H1 (cell line): ENCODE measurements at regions not wholly inside any gene's neighbourhood (a gene's known extent, or its start where the extent isn't known, plus 50 kb on each side); places are given as distances from the start of the nearest gene placed in this dataset.
A peak's percentile ranks its signal among the peaks of the same experiment; 100 is the strongest.

Source experiments
- CTCF ChIA-PET: fragments of 300-600 bp; sonication (Branson Sonifier 250); formaldehyde crosslinking; loops from one replicate; lab custom pipeline; 2021; ENCODE audit not compliant: partially characterized antibody; lab: Charles Lee
- POLR2A ChIA-PET: fragments of 300-600 bp; sonication (Branson Sonifier 250); formaldehyde crosslinking; loops from one replicate; lab custom pipeline; 2021; ENCODE audit warnings: inconsistent platforms; ENCODE audit not compliant: partially characterized antibody; lab: Charles Lee
- DNase-seq, 2 experiments: peaks; one replicate each; pipeline versions ENCODE4 v3.0.0 to v3.0.0-alpha.2; 2010 to 2022; ENCODE audit warnings: low spot score in 2 of 2, low read depth in 1 of 2, mixed read lengths in 1 of 2
- FAIRE-seq: peaks from 2 replicates; lab custom pipeline; 2011; peaks lifted over from hg19 to GRCh38; lab: Jason Lieb, UNC
- H2AFZ ChIP-seq: 2 replicates; pipeline ENCODE4 v1.8.1; 2012; ENCODE audit warnings: low read length, inconsistent platforms
- H2AK5ac ChIP-seq: 2 replicates; pipeline ENCODE4 v1.6.1; 2013; ENCODE audit warnings: low read depth, low read length
- H2BK120ac ChIP-seq: replicated peaks from 2 replicates; pipeline ENCODE3; 2013; ENCODE audit warnings: low read depth, low read length, inconsistent platforms
- H2BK12ac ChIP-seq: 2 replicates; pipeline ENCODE4 v1.6.1; 2013; ENCODE audit warnings: low read depth, low read length
- H2BK15ac ChIP-seq: 2 replicates; pipeline ENCODE4 v1.6.1; 2013; ENCODE audit warnings: low read length
- H2BK20ac ChIP-seq: 2 replicates; pipeline ENCODE4 v1.6.1; 2013; ENCODE audit warnings: low read length
- H2BK5ac ChIP-seq: 2 replicates; pipeline ENCODE4 v1.6.1; 2013; ENCODE audit warnings: low read depth, low read length
- H3K14ac ChIP-seq: 2 replicates; pipeline ENCODE4 v1.6.1; 2013; ENCODE audit warnings: inconsistent platforms; ENCODE audit not compliant: insufficient read length
- H3K18ac ChIP-seq: 2 replicates; pipeline ENCODE4 v1.6.1; 2013; ENCODE audit warnings: low read length; ENCODE audit errors: extremely low read depth
- H3K23ac ChIP-seq: 2 replicates; pipeline ENCODE4 v1.6.1; 2013; ENCODE audit warnings: inconsistent platforms; ENCODE audit not compliant: insufficient read length
- H3K23me2 ChIP-seq: 2 replicates; pipeline ENCODE4 v1.6.1; 2013; ENCODE audit warnings: low read depth, low read length
- H3K27ac ChIP-seq: 2 replicates; pipeline ENCODE4 v1.6.1; 2011; ENCODE audit warnings: low read depth, low read length, inconsistent platforms
- H3K27me3 ChIP-seq, 4 experiments: replicated peaks in 1 of 4; 1 replicate in 1 of 4; 2 replicates in 3 of 4; pipeline versions ENCODE4 v1.6.1 to v1.8.1; 2011 to 2013; ENCODE audit warnings: low read length in 3 of 4, mild to moderate bottlenecking in 3 of 4, inconsistent platforms in 2 of 4, mixed read lengths in 2 of 4, moderate library complexity in 1 of 4; ENCODE audit not compliant: control insufficient read depth in 3 of 4, insufficient read depth in 3 of 4; ENCODE audit errors: extremely low read depth in 1 of 4
- H3K36me3 ChIP-seq, 4 experiments: 2 replicates each; pipeline versions ENCODE4 v1.6.1 to v1.8.1; 2011 to 2013; ENCODE audit warnings: mild to moderate bottlenecking in 4 of 4, low read length in 3 of 4, moderate library complexity in 2 of 4, control low read depth in 1 of 4, inconsistent platforms in 1 of 4; ENCODE audit not compliant: insufficient read depth in 4 of 4, control insufficient read depth in 2 of 4
- H3K4ac ChIP-seq: replicated peaks from 2 replicates; pipeline ENCODE3; 2013; ENCODE audit warnings: low read length, low read depth, mixed read lengths, inconsistent platforms; ENCODE audit not compliant: insufficient read length
- H3K4me1 ChIP-seq, 4 experiments: replicated peaks in 1 of 4; 1 replicate in 1 of 4; 2 replicates in 3 of 4; pipeline versions ENCODE4 v1.6.1 to v1.8.1; 2011 to 2013; ENCODE audit warnings: low read length in 3 of 4, inconsistent platforms in 2 of 4, mixed read lengths in 1 of 4; ENCODE audit not compliant: insufficient read depth in 4 of 4, control insufficient read depth in 3 of 4
- H3K4me2 ChIP-seq, 2 experiments: 2 replicates each; pipeline versions ENCODE4 v1.6.1 to v1.8.1; 2011 to 2013; ENCODE audit warnings: low read depth in 2 of 2, low read length in 2 of 2, control low read depth in 1 of 2, inconsistent platforms in 1 of 2, mild to moderate bottlenecking in 1 of 2; ENCODE audit not compliant: insufficient read depth in 1 of 2
- H3K4me3 ChIP-seq, 4 experiments: fragments of 200-600, 300-600 bp in 1 of 4; sonication (generic), shearing (Covaris generic), sonication (Bioruptor Twin) in 1 of 4; 2 replicates each; pipeline versions ENCODE4 v1.5.1 to v1.8.1; 2011 to 2016; ENCODE audit warnings: low read length in 4 of 4, low read depth in 3 of 4, control low read depth in 2 of 4, inconsistent platforms in 2 of 4, mild to moderate bottlenecking in 2 of 4, mixed read lengths in 1 of 4, moderate library complexity in 1 of 4; ENCODE audit not compliant: insufficient read depth in 2 of 4; ENCODE audit errors: extremely low read depth in 1 of 4
- H3K56ac ChIP-seq: replicated peaks from 2 replicates; pipeline ENCODE3; 2013; ENCODE audit warnings: low read depth, mild to moderate bottlenecking, mixed read lengths, low read length, inconsistent platforms; ENCODE audit not compliant: insufficient read length
- H3K79me1 ChIP-seq: 2 replicates; pipeline ENCODE4 v1.6.1; 2013; ENCODE audit warnings: low read depth, low read length, control low read depth
- H3K79me2 ChIP-seq, 2 experiments: 2 replicates each; pipeline versions ENCODE4 v1.6.1 to v1.8.1; 2012 to 2013; ENCODE audit warnings: low read length in 2 of 2, mild to moderate bottlenecking in 2 of 2, inconsistent platforms in 1 of 2; ENCODE audit not compliant: insufficient read depth in 2 of 2, control insufficient read depth in 1 of 2
- H3K9ac ChIP-seq, 4 experiments: replicated peaks in 1 of 4; 1 replicate in 1 of 4; 2 replicates in 3 of 4; pipeline versions ENCODE4 v1.6.1 to v1.8.1; 2011 to 2013; ENCODE audit warnings: low read depth in 3 of 4, low read length in 3 of 4, control low read depth in 2 of 4, mild to moderate bottlenecking in 2 of 4, moderate library complexity in 2 of 4, inconsistent platforms in 1 of 4; ENCODE audit errors: extremely low read depth in 1 of 4
- H3K9me3 ChIP-seq, 2 experiments: 2 replicates each; pipeline versions ENCODE4 v1.6.1 to v1.8.1; 2012 to 2013; ENCODE audit warnings: mild to moderate bottlenecking in 2 of 2, moderate library complexity in 2 of 2, control low read depth in 1 of 2, inconsistent platforms in 1 of 2, low read depth in 1 of 2, low read length in 1 of 2, mixed read lengths in 1 of 2; ENCODE audit not compliant: insufficient read depth in 2 of 2
- H4K20me1 ChIP-seq, 2 experiments: replicated peaks in 1 of 2; 2 replicates each; pipeline versions ENCODE3 to v1.8.1; 2011 to 2013; ENCODE audit warnings: inconsistent platforms in 2 of 2, low read length in 2 of 2, mild to moderate bottlenecking in 1 of 2; ENCODE audit not compliant: insufficient read depth in 2 of 2, control insufficient read depth in 1 of 2
- H4K5ac ChIP-seq: 2 replicates; pipeline ENCODE4 v1.6.1; 2013; ENCODE audit warnings: low read length, low read depth, mixed read lengths, inconsistent platforms; ENCODE audit not compliant: insufficient read length
- H4K8ac ChIP-seq: 2 replicates; pipeline ENCODE4 v1.8.0; 2013; ENCODE audit warnings: mild to moderate bottlenecking, moderate library complexity, low read length, inconsistent platforms; ENCODE audit not compliant: insufficient read depth; ENCODE audit errors: extremely low read depth
- H4K91ac ChIP-seq: replicated peaks from 2 replicates; pipeline ENCODE3; 2013; ENCODE audit warnings: low read length, mixed read lengths, inconsistent platforms; ENCODE audit not compliant: insufficient read length
- EZH2 ChIP-seq: fragments of 200-600 bp; sonication (generic); IDR thresholded peaks from 2 replicates; pipeline ENCODE4 v1.7.1; 2012; ENCODE audit warnings: low read depth, mild to moderate bottlenecking, moderate library complexity, low read length, inconsistent platforms; ENCODE audit not compliant: severe bottlenecking
- TBP ChIP-seq: IDR thresholded peaks from 2 replicates; pipeline ENCODE4 v1.6.1; 2011; ENCODE audit warnings: low read depth, low read length, improper control_type of control experiment
- TEAD4 ChIP-seq: IDR thresholded peaks from 2 replicates; pipeline ENCODE4 v1.6.1; 2012; ENCODE audit warnings: low read depth, low read length, inconsistent platforms, mixed read lengths
- WGBS, 2 experiments: shearing (Covaris generic) in 1 of 2; methylation state at CpG; one replicate each; pipeline versions ENCODE4 v1.1.6 to v1.1.7; 2013 to 2015; ENCODE audit warnings: low lambda C conversion rate in 2 of 2, mixed read lengths in 2 of 2, inconsistent platforms in 1 of 2, low coverage in 1 of 2, missing lambda C conversion rate in 1 of 2; ENCODE audit not compliant: insufficient replicate concordance in 2 of 2, insufficient coverage in 1 of 2, insufficient read length in 1 of 2; ENCODE audit errors: extremely low coverage in 1 of 2, missing lambda C conversion rate in 1 of 2; 5-methylcytosine and 5-hydroxymethylcytosine counted together

DNA sequence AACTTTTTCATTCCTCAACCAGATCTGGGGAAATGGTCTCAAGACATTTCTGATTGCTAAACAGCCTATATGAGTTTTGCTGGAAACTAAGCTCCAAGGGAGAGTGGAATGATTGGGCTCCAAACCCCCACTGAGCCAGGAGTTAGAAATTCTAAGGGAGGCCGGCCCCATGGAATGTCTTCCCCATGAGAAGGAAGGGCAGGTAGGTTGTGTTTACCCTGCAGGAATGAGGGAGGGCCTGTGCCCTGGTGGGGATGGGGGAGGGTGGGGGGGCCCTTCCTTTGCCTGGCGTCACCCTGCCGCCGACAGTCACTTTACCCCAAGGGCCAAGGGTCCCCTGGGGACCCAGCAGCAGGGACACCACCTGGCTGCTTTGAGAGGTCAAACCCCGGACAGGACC is 298.9 kb downstream of the TFAP2C start:
- H4K20me1 ChIP-seq, result peaks cover 0 to 3% of the 10 kb centered on the region in 2 experiments
- H3K9me3 ChIP-seq, result no peaks in the 10 kb centered on the region
- peaks cover 6% of the 10 kb centered on the region; the same call in 1 of the 2 replicates for H3K23me2 ChIP-seq
- POLR2A ChIA-PET, result interaction anchor here (1.6 kb wide), 1 partner anchor 9 kb away, joined by 4 read pairs; no protein-coding TSS in a partner anchor
- no peak overlapping the region for H3K14ac ChIP-seq
- no peak overlapping the region for H3K4ac ChIP-seq
- H3K23ac ChIP-seq, result no peak overlapping the region
- no peak overlapping the region for H3K9ac ChIP-seq
- no peak overlapping the region for H4K8ac ChIP-seq
- H3K36me3 ChIP-seq, result no peaks in the 10 kb centered on the region
- H4K91ac ChIP-seq, result no peak overlapping the region
- peaks cover 17 to 43% (median 38%) of the 10 kb centered on the region in 4 experiments for H3K27me3 ChIP-seq
- H2BK5ac ChIP-seq, result no peak overlapping the region
- H2AK5ac ChIP-seq, result no peak overlapping the region
- no peak overlapping the region for H3K27ac ChIP-seq
- H2BK12ac ChIP-seq, result no peak overlapping the region
- peak overlapping the region; percentile 55; the same call in 1 of the 2 replicates for H3K18ac ChIP-seq
- DNase-seq, result no peak
- H3K4me3 ChIP-seq, result peak overlapping the region in 3 of 4 experiments; percentile 10 to 44 (median 11); a peak in 4 of 8 replicates
- peaks cover 1 to 29% (median 17%) of the 10 kb centered on the region in 4 experiments; a peak in 6 of 7 replicates for H3K4me1 ChIP-seq
- no peak overlapping the region for H2BK120ac ChIP-seq
- 0 out of 2 replicates have a peak overlapping the region, but pooled peaks have one; percentile 55 for H2BK15ac ChIP-seq
- no peak overlapping the region for H3K56ac ChIP-seq
- peak; percentile 16; the same call in 1 of the 2 replicates for TF ChIP-seq TEAD4
- no peak for TF ChIP-seq TBP
- TF ChIP-seq EZH2, result no peak
- TF ChIP-seq, all 59 proteins: peak for 1
- Histone ChIP-seq H3K79me2 (no peaks in the 10 kb centered on the region), H2BK20ac (0 out of 2 replicates have a peak overlapping the region, but pooled peaks have one; percentile 55), H3K4me2 (peak overlapping the region; percentile 42 to 84), H2AFZ (no peak overlapping the region), H4K5ac (no peak overlapping the region), H3K79me1 (no peaks in the 10 kb centered on the region)
- no peak for FAIRE-seq
- CTCF ChIA-PET, result interaction anchor here (0.7 to 2.8 kb wide), 4 partner anchors 45 to 225 kb away, joined by 3 to 12 read pairs (median 6); no protein-coding TSS in a partner anchor
- WGBS, 2 experiments, result 27% methylated on average over 2 of the region's 5 CpGs; no CpG with 5 or more reads in 1 of the 2 experiments
